GM12892 (cell line): ENCODE measurements at regions not wholly inside any gene's neighbourhood (a gene's known extent, or its start where the extent isn't known, plus 50 kb on each side); places are given as distances from the start of the nearest gene placed in this dataset.

ENCODE experiments used
- POLR2A ChIP-seq: IDR thresholded peaks from 2 replicates; pipeline ENCODE4 v1.6.1; 2011; ENCODE audit warnings: low read depth, low read length, control low read depth
- POLR2AphosphoS5 ChIP-seq: IDR thresholded peaks from 2 replicates; pipeline ENCODE4 v1.6.1; 2011; ENCODE audit warnings: low read depth, low read length, control low read depth
- TAF1 ChIP-seq: IDR thresholded peaks from 2 replicates; pipeline ENCODE4 v1.6.1; 2011; ENCODE audit warnings: low read depth, mild to moderate bottlenecking, control low read depth, low read length, borderline replicate concordance

- TF ChIP-seq POLR2AphosphoS5 (no peak), POLR2A (no peak), TAF1 (no peak)
Measured at GRCh38 chr5:41995193-41995592, 70.1 kb downstream of the FBXO4 start.
